GM23338 (cell line): ENCODE measurements at regions not wholly inside any gene's neighbourhood (a gene's known extent, or its start where the extent isn't known, plus 50 kb on each side); places are given as distances from the start of the nearest gene placed in this dataset.

Experiments used
- ATAC-seq: fragments of 200-7000 bp; cut with Tn5 transposase; 3 replicates; pipeline ENCODE4 v1.9.1; 2020
- DNase-seq: peaks from one replicate; pipeline ENCODE4 v3.0.0-alpha.2; 2015; ENCODE audit warnings: low spot score
- H2AFZ ChIP-seq: fragments of 200-600 bp; sonication (generic); 2 replicates; pipeline ENCODE4 v1.8.0; 2016; ENCODE audit warnings: antibody characterized with exemption, mild to moderate bottlenecking, moderate library complexity
- H3F3A ChIP-seq: fragments of 200-600 bp; sonication (generic); replicated peaks from 2 replicates; pipeline ENCODE4 v1.8.0; 2017; ENCODE audit warnings: antibody characterized with exemption, mixed run types, low read depth
- H3K27ac ChIP-seq: fragments of 200-600 bp; sonication (generic); 2 replicates; pipeline ENCODE4 v1.6.1; 2016; ENCODE audit warnings: low read depth
- H3K27me3 ChIP-seq: fragments of 200-600 bp; sonication (generic); 2 replicates; pipeline ENCODE4 v1.8.0; 2016; ENCODE audit warnings: mild to moderate bottlenecking, mixed run types, moderate library complexity; ENCODE audit not compliant: insufficient read depth
- H3K36me3 ChIP-seq: fragments of 200-600 bp; sonication (generic); 2 replicates; pipeline ENCODE4 v1.8.0; 2016; ENCODE audit warnings: mild to moderate bottlenecking; ENCODE audit not compliant: insufficient read depth
- H3K4me1 ChIP-seq: fragments of 200-600 bp; sonication (generic); 2 replicates; pipeline ENCODE4 v1.8.0; 2016; ENCODE audit warnings: mild to moderate bottlenecking, moderate library complexity; ENCODE audit not compliant: insufficient read depth
- H3K4me2 ChIP-seq: fragments of 200-600 bp; sonication (generic); 2 replicates; pipeline ENCODE4 v1.7.1; 2017; ENCODE audit warnings: mixed run types
- H3K4me3 ChIP-seq: fragments of 200-600 bp; sonication (generic); 2 replicates; pipeline ENCODE4 v1.6.1; 2016; ENCODE audit warnings: mixed run types
- H3K79me2 ChIP-seq: fragments of 200-600 bp; sonication (generic); replicated peaks from 2 replicates; pipeline ENCODE4 v1.8.0; 2017; ENCODE audit warnings: mild to moderate bottlenecking; ENCODE audit not compliant: insufficient read depth
- H3K9me2 ChIP-seq: fragments of 200-600 bp; sonication (generic); 2 replicates; pipeline ENCODE4 v1.8.0; 2017; ENCODE audit not compliant: insufficient read depth
- H4K20me1 ChIP-seq: fragments of 200-600 bp; sonication (generic); replicated peaks from 2 replicates; pipeline ENCODE4 v1.8.0; 2017; ENCODE audit warnings: mild to moderate bottlenecking; ENCODE audit not compliant: insufficient read depth
- H3K27ac Mint-ChIP-seq: 2 replicates; pipeline ENCODE4 v1.8.0; 2020; ENCODE audit warnings: inconsistent platforms, mild to moderate bottlenecking, moderate library complexity, mixed read lengths
- H3K27me3 Mint-ChIP-seq: 3 replicates; pipeline ENCODE4 v1.8.0; 2022; ENCODE audit warnings: low read depth, mild to moderate bottlenecking, moderate library complexity, mixed read lengths, inconsistent platforms; ENCODE audit not compliant: insufficient read depth, poor library complexity
- H3K36me3 Mint-ChIP-seq: 3 replicates; pipeline ENCODE4 v1.8.0; 2021; ENCODE audit warnings: low read depth, mild to moderate bottlenecking, inconsistent platforms, moderate library complexity, mixed read lengths
- H3K4me1 Mint-ChIP-seq: 3 replicates; pipeline ENCODE4 v1.8.0; 2020; ENCODE audit warnings: mild to moderate bottlenecking, inconsistent platforms, mixed read lengths
- H3K4me3 Mint-ChIP-seq: 3 replicates; pipeline ENCODE4 v1.8.0; 2021; ENCODE audit warnings: moderate library complexity, mild to moderate bottlenecking, inconsistent platforms, mixed read lengths
- H3K9me3 Mint-ChIP-seq: 3 replicates; pipeline ENCODE4 v1.8.0; 2020; ENCODE audit warnings: moderate library complexity, mild to moderate bottlenecking, inconsistent platforms, mixed read lengths
- CREB1 ChIP-seq: fragments of 250-450 bp; sonication (Bioruptor Pico); IDR thresholded peaks from 2 replicates; pipeline ENCODE4 v1.5.0; 2020; ENCODE audit warnings: low read depth, mild to moderate bottlenecking, moderate library complexity
- EZH2 ChIP-seq: fragments of 200-600 bp; sonication (generic); IDR thresholded peaks from one replicate; pipeline ENCODE4 v1.8.0; 2017; ENCODE audit warnings: antibody characterized with exemption, mild to moderate bottlenecking, low read depth; ENCODE audit not compliant: unreplicated experiment
- EZH2phosphoT487 ChIP-seq: fragments of 200-600 bp; sonication (generic); IDR thresholded peaks from one replicate; pipeline ENCODE4 v1.8.1; 2018; ENCODE audit warnings: antibody characterized with exemption; ENCODE audit not compliant: unreplicated experiment
- JUNB ChIP-seq: IDR thresholded peaks from one replicate; pipeline ENCODE4 v1.6.1; 2016; ENCODE audit warnings: antibody characterized with exemption; ENCODE audit not compliant: unreplicated experiment
- NANOG ChIP-seq: IDR thresholded peaks from 2 replicates; pipeline ENCODE4 v1.6.1; 2016; ENCODE audit warnings: antibody characterized with exemption, borderline replicate concordance
- POLR2AphosphoS5 ChIP-seq: IDR thresholded peaks from 2 replicates; pipeline ENCODE4 v1.6.1; 2016; ENCODE audit warnings: antibody characterized with exemption, low read depth
- STAT1 ChIP-seq: IDR thresholded peaks from one replicate; pipeline ENCODE4 v1.6.1; 2016; ENCODE audit warnings: antibody characterized with exemption; ENCODE audit not compliant: unreplicated experiment
- ZNF114 ChIP-seq: fragments of 250-450 bp; sonication (Bioruptor Pico); IDR thresholded peaks from 2 replicates; pipeline ENCODE4 v1.5.0; 2020; ENCODE audit warnings: mild to moderate bottlenecking, moderate library complexity
- ZNF331 ChIP-seq: fragments of 250-450 bp; sonication (Bioruptor Pico); IDR thresholded peaks from 2 replicates; pipeline ENCODE4 v1.5.0; 2020; ENCODE audit warnings: low read depth, mild to moderate bottlenecking, moderate library complexity
- TF ChIP-seq, protein P1 (sequence below): IDR thresholded peaks from 2 replicates; pipeline ENCODE4 v1.6.1; 2016; ENCODE audit warnings: antibody characterized with exemption
- TF ChIP-seq, protein P2 (sequence below): IDR thresholded peaks from one replicate; pipeline ENCODE4 v1.6.1; 2018; ENCODE audit warnings: antibody characterized with exemption; ENCODE audit not compliant: unreplicated experiment
- TF ChIP-seq, protein P3 (sequence below): fragments of 250-450 bp; sonication (Bioruptor Pico); IDR thresholded peaks from 2 replicates; pipeline ENCODE4 v1.5.0; 2020; ENCODE audit warnings: mild to moderate bottlenecking, moderate library complexity
- TF ChIP-seq, protein P4 (sequence below), 2 experiments: fragments of 200-600 bp in 1 of 2; sonication (generic) in 1 of 2; conservative IDR thresholded peaks; 2 replicates each; pipeline versions ENCODE4 v1.5.1 to v1.6.1; 2016 to 2017; ENCODE audit warnings: antibody characterized with exemption in 2 of 2, low read depth in 2 of 2, mild to moderate bottlenecking in 2 of 2, moderate library complexity in 1 of 2

DNA sequence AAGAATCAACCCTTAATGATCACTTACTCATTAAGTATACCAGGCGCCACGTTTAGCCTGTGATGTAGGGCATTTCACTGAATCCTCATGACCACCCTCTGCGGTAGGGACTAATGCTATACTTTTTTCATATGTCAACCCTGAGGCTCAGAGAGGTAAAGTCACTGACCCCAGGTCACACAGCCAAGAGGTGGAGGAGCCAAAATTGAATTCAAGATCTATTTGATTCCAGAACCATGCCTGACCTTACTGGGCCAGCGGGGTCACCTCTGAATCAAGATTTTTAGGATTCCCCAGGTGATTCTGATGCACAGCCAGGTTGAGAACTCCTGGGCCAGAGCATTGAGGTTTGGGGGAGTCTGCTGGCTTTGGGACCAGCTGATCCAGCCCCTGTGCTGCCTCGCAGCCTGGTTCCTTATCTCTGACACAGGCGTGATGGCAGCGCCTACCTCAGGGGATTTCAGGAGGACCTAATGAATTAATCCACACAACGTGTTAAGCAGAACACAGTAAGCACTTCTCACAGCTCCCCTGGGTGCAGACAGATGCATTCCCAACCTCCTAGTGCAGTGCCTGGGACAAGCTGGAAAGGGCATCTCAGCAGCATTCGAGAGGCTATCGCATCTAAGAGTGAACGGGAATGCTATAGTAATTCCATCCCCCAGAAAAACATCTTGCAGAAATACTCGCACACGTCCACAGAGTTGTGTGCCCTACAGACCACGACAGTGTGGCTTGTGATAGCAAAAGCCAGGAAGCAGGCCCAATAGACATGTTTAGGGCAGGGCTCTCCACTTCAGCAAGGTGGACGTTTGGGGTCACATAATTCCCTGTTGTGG lies 101.4 kb upstream of the PTPN1 start:
- Mint-ChIP-seq H3K36me3 (peaks cover 10% of the 10 kb centered on the region; the same call in 2 of the 3 replicates), H3K4me1 (peaks cover 13% of the 10 kb centered on the region), H3K9me3 (peaks cover 16% of the 10 kb centered on the region), H3K4me3 (no peak overlapping the region), H3K27me3 (peaks cover 20% of the 10 kb centered on the region), H3K27ac (no peak overlapping the region)
- Histone ChIP-seq H3K27me3 (no peaks in the 10 kb centered on the region), H2AFZ (no peak overlapping the region), H3K27ac (no peak overlapping the region), H3K79me2 (no peaks in the 10 kb centered on the region), H3F3A (no peaks in the 10 kb centered on the region), H3K4me3 (no peak overlapping the region), H3K9me2 (no peaks in the 10 kb centered on the region), H3K36me3 (no peaks in the 10 kb centered on the region), H4K20me1 (no peaks in the 10 kb centered on the region), H3K4me2 (no peak overlapping the region), H3K4me1 (peaks cover 9% of the 10 kb centered on the region)
- TF ChIP-seq ZNF114 (no peak), JUNB (no peak), ZNF331 (CRISPR knock-in tag) (no peak), EZH2phosphoT487 (no peak), POLR2AphosphoS5 (no peak), NANOG (no peak), STAT1 (no peak), CREB1 (CRISPR knock-in tag) (no peak), EZH2 (no peak)
- TF ChIP-seq, protein P1, sequence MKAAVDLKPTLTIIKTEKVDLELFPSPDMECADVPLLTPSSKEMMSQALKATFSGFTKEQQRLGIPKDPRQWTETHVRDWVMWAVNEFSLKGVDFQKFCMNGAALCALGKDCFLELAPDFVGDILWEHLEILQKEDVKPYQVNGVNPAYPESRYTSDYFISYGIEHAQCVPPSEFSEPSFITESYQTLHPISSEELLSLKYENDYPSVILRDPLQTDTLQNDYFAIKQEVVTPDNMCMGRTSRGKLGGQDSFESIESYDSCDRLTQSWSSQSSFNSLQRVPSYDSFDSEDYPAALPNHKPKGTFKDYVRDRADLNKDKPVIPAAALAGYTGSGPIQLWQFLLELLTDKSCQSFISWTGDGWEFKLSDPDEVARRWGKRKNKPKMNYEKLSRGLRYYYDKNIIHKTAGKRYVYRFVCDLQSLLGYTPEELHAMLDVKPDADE, result no peak
- TF ChIP-seq, protein P2, sequence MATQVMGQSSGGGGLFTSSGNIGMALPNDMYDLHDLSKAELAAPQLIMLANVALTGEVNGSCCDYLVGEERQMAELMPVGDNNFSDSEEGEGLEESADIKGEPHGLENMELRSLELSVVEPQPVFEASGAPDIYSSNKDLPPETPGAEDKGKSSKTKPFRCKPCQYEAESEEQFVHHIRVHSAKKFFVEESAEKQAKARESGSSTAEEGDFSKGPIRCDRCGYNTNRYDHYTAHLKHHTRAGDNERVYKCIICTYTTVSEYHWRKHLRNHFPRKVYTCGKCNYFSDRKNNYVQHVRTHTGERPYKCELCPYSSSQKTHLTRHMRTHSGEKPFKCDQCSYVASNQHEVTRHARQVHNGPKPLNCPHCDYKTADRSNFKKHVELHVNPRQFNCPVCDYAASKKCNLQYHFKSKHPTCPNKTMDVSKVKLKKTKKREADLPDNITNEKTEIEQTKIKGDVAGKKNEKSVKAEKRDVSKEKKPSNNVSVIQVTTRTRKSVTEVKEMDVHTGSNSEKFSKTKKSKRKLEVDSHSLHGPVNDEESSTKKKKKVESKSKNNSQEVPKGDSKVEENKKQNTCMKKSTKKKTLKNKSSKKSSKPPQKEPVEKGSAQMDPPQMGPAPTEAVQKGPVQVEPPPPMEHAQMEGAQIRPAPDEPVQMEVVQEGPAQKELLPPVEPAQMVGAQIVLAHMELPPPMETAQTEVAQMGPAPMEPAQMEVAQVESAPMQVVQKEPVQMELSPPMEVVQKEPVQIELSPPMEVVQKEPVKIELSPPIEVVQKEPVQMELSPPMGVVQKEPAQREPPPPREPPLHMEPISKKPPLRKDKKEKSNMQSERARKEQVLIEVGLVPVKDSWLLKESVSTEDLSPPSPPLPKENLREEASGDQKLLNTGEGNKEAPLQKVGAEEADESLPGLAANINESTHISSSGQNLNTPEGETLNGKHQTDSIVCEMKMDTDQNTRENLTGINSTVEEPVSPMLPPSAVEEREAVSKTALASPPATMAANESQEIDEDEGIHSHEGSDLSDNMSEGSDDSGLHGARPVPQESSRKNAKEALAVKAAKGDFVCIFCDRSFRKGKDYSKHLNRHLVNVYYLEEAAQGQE, result no peak
- TF ChIP-seq, protein P3, sequence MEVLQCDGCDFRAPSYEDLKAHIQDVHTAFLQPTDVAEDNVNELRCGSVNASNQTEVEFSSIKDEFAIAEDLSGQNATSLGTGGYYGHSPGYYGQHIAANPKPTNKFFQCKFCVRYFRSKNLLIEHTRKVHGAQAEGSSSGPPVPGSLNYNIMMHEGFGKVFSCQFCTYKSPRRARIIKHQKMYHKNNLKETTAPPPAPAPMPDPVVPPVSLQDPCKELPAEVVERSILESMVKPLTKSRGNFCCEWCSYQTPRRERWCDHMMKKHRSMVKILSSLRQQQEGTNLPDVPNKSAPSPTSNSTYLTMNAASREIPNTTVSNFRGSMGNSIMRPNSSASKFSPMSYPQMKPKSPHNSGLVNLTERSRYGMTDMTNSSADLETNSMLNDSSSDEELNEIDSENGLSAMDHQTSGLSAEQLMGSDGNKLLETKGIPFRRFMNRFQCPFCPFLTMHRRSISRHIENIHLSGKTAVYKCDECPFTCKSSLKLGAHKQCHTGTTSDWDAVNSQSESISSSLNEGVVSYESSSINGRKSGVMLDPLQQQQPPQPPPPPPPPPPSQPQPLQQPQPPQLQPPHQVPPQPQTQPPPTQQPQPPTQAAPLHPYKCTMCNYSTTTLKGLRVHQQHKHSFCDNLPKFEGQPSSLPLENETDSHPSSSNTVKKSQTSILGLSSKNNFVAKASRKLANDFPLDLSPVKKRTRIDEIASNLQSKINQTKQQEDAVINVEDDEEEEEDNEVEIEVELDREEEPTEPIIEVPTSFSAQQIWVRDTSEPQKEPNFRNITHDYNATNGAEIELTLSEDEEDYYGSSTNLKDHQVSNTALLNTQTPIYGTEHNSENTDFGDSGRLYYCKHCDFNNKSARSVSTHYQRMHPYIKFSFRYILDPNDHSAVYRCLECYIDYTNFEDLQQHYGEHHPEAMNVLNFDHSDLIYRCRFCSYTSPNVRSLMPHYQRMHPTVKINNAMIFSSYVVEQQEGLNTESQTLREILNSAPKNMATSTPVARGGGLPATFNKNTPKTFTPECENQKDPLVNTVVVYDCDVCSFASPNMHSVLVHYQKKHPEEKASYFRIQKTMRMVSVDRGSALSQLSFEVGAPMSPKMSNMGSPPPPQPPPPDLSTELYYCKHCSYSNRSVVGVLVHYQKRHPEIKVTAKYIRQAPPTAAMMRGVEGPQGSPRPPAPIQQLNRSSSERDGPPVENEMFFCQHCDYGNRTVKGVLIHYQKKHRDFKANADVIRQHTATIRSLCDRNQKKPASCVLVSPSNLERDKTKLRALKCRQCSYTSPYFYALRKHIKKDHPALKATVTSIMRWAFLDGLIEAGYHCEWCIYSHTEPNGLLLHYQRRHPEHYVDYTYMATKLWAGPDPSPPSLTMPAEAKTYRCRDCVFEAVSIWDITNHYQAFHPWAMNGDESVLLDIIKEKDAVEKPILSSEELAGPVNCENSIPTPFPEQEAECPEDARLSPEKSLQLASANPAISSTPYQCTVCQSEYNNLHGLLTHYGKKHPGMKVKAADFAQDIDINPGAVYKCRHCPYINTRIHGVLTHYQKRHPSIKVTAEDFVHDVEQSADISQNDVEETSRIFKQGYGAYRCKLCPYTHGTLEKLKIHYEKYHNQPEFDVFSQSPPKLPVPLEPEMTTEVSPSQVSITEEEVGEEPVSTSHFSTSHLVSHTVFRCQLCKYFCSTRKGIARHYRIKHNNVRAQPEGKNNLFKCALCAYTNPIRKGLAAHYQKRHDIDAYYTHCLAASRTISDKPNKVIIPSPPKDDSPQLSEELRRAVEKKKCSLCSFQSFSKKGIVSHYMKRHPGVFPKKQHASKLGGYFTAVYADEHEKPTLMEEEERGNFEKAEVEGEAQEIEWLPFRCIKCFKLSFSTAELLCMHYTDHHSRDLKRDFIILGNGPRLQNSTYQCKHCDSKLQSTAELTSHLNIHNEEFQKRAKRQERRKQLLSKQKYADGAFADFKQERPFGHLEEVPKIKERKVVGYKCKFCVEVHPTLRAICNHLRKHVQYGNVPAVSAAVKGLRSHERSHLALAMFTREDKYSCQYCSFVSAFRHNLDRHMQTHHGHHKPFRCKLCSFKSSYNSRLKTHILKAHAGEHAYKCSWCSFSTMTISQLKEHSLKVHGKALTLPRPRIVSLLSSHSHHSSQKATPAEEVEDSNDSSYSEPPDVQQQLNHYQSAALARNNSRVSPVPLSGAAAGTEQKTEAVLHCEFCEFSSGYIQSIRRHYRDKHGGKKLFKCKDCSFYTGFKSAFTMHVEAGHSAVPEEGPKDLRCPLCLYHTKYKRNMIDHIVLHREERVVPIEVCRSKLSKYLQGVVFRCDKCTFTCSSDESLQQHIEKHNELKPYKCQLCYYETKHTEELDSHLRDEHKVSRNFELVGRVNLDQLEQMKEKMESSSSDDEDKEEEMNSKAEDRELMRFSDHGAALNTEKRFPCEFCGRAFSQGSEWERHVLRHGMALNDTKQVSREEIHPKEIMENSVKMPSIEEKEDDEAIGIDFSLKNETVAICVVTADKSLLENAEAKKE, result no peak
- TF ChIP-seq, protein P4, sequence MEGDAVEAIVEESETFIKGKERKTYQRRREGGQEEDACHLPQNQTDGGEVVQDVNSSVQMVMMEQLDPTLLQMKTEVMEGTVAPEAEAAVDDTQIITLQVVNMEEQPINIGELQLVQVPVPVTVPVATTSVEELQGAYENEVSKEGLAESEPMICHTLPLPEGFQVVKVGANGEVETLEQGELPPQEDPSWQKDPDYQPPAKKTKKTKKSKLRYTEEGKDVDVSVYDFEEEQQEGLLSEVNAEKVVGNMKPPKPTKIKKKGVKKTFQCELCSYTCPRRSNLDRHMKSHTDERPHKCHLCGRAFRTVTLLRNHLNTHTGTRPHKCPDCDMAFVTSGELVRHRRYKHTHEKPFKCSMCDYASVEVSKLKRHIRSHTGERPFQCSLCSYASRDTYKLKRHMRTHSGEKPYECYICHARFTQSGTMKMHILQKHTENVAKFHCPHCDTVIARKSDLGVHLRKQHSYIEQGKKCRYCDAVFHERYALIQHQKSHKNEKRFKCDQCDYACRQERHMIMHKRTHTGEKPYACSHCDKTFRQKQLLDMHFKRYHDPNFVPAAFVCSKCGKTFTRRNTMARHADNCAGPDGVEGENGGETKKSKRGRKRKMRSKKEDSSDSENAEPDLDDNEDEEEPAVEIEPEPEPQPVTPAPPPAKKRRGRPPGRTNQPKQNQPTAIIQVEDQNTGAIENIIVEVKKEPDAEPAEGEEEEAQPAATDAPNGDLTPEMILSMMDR (conservative IDR thresholded peaks at IDR 0.05; ENCODE audit: low read depth in 2 of 2), result no peak
- no peak for ATAC-seq
- DNase-seq, result no peak
